CD4-positive, alpha-beta T cell treated with Interferon alpha-2 for 1 hour (primary cell): ENCODE measurements at regions not wholly inside any gene's neighbourhood (a gene's known extent, or its start where the extent isn't known, plus 50 kb on each side); places are given as distances from the start of the nearest gene placed in this dataset.
"Not testable (repeated sequence)": the region's sequence is repeated elsewhere in the genome, so short reads cannot be mapped to it uniquely, and the experiment has no call there.

ENCODE experiments used
- DNase-seq, 2 donors: peaks; one replicate each; pipeline ENCODE4 v3.0.0-alpha.2; 2020 to 2022

DNA sequence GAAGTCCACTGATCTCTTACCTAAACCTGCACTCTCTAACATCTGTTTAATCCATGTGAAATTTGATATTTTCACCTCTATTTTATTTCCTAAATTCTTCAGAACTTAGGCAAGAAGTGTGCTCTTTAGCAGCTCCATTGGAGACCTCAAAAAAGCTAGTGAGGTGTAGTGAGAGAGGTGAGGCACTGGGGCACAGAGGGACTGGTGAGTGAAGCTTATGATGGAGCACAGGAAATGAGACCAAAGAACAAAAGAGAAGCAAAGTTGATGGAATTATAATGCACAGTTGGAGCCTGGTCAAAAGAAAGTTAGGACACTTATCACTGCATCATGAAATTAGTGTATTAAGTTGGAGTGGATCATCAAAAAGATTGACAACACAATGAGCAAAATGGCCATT, 1050.7 kb upstream of the NRXN1 start:
- DNase-seq, result no peak

- no peak for DNase-seq
These were observed 1047.7 kb upstream of the NRXN1 start for GRCh38 chr2:52079602-52080001.

- DNase-seq, result no peak
These were observed 1045.2 kb upstream of the NRXN1 start for GRCh38 chr2:52077159-52077558.

DNA sequence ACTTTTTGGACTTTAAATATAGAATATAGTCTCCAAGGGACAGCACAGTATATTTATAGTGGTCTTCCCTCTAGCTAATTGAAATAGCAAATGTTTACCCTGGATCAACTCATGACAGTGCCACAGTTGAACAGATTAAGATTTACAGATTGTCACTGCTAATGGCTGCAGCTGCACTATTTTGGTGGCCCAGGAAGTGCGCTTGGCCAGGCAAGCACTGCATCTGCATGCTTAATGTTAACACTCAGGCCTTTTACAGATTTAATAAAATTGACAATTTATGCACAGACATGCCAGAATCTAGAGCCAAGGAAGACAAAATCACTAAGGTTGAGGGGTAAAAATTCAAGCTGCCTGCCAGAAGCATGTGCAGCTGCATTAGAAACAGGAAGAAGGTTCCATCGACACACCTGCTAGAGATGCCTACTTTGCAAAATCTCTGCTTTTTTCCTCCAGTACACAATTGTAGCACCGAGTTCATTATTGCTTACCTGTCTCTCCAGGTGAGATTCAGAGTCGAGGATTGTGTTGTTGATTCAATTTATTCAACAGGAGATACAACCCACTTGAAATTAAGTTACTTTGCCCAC, 1042.3 kb upstream of the NRXN1 start:
- DNase-seq, result no peak

DNA sequence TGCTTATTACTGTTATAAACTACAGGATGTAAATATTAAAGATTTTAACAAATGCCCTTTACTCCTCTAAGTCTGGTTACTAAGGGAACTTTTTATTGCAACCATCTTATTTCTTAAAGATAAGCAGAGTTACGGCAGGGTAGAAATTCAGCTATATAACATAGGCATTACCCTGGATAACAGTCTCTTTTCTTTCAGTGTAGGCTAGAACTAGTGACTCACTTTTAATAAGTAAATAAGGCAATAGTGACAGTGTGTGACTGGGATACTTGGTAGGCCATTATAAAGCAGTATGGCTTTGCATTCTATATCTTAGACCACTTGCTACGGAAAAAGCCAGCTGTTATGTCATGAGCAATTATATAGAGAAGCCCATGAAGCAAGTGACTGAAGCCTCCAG, 1041.0 kb upstream of the NRXN1 start:
- no peak for DNase-seq

GRCh38 chr2:52070665-52071064, 1038.7 kb upstream of the NRXN1 start:
- no peak for DNase-seq

- DNase-seq, result no peak
These were observed 1032.3 kb upstream of the NRXN1 start for GRCh38 chr2:52064234-52064633.

DNA sequence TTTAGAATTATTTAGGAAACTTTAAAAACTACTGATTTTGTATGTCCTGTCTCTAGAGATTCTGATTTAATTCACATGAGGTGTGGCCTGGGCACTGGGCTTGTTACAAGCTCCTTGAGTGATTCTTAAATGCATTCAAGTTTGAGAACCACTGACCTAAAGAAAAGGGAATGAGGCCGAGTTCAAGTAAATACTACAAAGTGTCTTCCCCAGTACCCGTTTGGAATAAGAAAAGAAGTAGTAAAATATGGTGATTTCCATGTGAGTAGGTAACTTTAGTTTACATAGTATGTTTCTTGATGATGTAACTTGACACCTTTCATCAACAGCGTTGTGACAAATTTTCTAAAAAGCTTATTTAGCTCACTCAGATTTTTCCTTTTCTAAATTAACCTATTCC, 1022.9 kb upstream of the NRXN1 start:
- no peak for DNase-seq

GRCh38 chr2:52036853-52037252, 1004.9 kb upstream of the NRXN1 start:
- no peak for DNase-seq

GRCh38 chr2:52036024-52036423, 1004.1 kb upstream of the NRXN1 start:
- DNase-seq, result no peak

DNA sequence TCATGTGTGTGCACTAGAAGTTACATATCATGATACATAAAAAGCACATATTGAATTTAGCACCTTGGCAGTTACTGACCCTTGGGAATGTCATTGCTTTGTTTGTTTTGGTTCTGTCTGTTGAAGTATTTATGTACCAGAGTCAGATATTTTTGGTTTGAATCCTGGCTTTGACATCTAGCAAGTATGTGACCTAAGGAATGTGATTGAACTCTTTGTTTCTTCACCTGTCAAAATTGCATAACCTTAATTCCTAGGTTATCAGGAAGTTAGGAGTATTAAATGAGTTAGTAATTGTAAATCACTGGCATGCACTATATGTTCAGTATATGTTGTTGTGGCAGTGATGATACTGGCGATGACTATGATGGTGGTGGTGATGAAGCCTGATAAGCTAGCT, 1003.5 kb upstream of the NRXN1 start:
- DNase-seq, result no peak

- no peak for DNase-seq
These were observed 1002.8 kb upstream of the NRXN1 start for GRCh38 chr2:52034706-52035105.

GRCh38 chr2:52022006-52022405, 990.1 kb upstream of the NRXN1 start:
- no peak for DNase-seq

DNA sequence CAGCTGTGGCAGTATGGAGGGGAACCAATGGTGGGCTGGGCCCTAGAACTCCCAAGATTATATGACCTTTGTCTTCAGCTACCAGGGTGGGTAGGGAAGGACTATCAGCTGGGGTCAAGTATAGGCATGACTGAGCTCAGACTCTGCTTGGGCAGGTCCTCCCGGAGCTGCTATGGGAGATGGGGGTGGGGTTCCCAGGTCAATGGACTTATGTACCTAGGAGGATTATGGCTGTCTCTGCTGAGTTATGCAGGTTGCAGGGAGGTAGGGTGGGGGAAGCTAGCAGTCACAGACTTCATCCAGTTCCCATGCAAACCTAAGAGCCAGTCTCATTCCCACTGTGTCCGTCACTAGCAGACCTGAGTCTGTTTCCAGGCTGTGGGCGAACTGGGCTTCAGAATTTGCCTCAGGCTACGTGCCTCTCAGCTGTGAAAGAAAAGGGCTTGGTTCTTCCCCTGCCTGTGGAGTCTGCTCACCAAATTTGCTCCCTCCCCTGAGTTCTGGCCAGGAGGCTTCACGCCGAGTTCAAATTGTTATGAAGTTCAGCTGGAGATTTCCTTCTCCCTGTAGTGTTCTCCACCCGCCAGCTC, 985.8 kb upstream of the NRXN1 start:
- DNase-seq, result no peak

- DNase-seq, result not testable (repeated sequence)
These were observed 975.0 kb upstream of the NRXN1 start for GRCh38 chr2:52006821-52007366.

DNA sequence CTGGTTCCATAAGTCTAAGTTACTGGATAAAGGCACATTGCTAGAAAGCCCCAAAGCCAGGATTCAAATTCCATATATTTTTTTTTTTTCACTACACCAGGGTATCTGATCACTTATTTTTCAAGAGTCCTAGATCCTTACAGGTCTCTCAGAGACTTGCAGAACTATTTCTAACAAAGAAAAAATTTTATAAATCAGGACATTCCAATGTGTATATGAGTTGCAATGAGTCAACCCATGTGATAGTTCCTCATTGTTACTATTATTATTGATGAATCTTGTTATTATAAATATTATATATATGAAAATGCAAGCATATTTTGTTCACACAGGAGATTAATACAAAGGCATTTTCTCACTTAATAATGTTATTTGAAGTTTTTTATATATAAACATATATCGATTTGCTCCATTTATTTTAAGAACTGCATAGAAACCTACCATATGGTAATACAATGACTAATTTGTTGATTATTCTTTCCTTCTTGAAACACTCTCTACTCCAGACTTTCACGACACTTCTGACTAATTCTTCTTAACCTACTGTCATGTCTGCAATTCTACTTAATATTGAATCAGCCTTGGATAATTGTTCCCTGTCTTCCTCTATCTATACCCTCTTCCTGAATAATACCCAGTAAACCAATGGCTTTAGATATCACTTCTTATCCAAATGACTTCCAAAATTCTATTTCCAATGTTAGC, 968.4 kb upstream of the NRXN1 start:
- no peak for DNase-seq

- DNase-seq, result no peak
These were observed 967.0 kb upstream of the NRXN1 start for GRCh38 chr2:51998890-51999289.

DNA sequence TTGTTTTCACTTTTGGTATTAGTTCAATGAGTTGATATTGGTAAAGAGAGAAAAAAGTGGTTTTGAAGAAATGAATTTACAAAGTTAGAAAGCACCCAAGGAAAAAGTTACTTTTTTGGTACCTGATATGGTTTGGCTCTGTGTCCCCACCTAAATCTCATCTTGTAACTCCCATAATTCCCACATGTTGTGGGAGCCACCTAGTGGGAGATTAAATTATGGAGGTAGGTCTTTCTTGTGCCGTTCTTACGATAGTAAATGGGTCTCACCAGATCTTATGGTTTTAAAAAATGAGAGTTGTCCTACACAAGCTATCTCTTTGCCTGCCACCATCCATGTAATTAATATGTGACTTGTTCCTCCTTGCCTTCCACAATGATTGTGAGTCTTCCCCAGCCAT, 965.6 kb upstream of the NRXN1 start:
- DNase-seq, result no peak

DNA sequence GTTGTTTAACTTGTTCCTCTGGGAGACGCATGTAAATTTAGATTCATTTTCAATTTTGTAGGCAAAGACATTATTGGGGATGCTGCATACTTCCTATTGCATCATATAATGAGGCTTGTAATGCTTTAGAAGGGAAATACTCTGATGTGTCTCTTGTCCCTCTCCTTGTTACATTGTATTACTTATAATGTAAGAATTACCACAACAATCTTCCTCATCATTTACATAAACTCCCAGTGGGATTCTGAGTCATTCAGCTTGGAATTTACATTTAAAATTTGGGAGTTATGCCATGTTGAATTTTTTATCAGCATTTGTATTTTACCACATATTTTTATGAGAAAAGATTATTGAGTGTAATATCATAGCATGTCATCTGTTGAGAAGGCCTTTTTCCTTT, 963.4 kb upstream of the NRXN1 start:
- DNase-seq, result no peak

DNA sequence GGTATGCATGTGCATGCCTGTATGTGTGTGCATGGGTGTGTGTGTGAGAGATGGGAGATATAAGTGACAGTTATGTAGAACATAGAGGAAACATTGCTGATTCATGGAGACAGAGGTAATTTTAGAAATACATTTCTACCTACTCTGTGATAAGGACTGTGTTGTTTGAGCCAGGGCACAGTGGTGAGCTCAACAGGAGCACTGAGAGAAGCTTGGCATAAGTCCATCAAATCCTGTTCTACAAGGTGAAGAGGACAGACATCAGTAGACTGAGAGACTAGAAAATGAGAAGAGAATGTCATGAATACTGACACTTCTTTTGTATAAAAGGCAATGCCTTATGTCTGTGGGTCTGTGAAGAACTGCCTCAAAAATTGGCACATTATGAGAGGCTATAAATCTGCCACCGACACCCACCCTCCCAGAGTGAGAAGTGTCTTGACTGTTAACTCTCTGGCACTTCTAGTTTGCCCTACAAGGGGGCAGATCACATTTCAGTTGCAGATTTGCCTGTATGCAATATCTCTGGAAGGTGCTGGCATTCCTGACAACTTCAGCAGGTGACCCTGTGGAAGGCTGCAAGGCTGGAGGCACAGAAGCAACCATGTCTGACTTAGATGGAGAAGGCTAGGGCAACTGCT, 962.3 kb upstream of the NRXN1 start:
- no peak for DNase-seq

GRCh38 chr2:51990684-51991083, 958.8 kb upstream of the NRXN1 start:
- no peak for DNase-seq

DNA sequence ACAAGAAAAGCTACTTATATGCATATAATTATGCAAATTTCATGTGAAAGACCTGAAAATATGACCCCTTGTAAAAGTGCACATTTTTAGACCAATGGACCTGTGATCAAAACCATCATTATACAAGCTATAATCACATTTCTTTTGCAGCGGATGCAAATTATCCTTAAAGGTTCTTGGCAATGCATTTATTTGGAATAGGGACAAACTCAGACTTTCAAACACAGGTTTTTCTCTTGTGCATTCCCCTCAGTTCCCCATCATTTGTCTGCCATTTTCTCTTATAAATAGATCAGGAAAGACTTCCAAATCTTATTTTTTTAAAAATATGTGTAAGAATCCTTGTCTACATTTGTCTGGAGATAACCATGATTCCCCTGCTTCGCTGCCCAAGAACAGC, 954.2 kb upstream of the NRXN1 start:
- no peak for DNase-seq

GRCh38 chr2:51981783-51982182, 949.9 kb upstream of the NRXN1 start:
- DNase-seq, result no peak

DNA sequence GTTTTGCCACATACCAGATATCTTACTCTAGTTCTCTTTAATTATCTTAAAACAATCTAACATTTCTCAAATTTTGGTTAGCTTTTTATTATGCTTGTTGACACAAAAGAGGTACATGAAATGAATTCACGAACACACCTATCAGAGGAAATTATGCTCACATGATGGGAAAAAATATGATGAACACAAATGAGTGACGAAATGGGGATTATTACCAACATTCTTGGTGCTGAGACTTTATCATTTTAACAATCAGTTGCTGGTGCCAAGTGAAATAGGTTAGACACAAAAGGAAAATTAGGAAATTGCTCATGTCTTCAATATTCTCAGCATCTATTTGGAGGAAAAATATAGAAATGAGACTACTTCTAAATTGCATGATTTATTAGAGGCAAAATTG, 944.7 kb upstream of the NRXN1 start:
- no peak for DNase-seq
